A549 (cell line): ENCODE measurements at regions not wholly inside any gene's neighbourhood (a gene's known extent, or its start where the extent isn't known, plus 50 kb on each side); places are given as distances from the start of the nearest gene placed in this dataset.

Experiments used
- ATAC-seq, 2 experiments: fragments of 200-7000 bp in 1 of 2; fragments of >200 bp in 1 of 2; cut with Nextera tagmentation in 1 of 2; cut with Tn5 transposase in 1 of 2; 3 replicates each; pipeline versions ENCODE4 v1.8.0 to v1.9.1; 2018 to 2020; ENCODE audit warnings: mild to moderate bottlenecking in 1 of 2, moderate library complexity in 1 of 2
- CTCF ChIA-PET: fragments of 300-600 bp; sonication (Branson Sonifier 250); formaldehyde crosslinking; extraction: SDS; loops from one replicate; lab custom pipeline; 2021; ENCODE audit warnings: antibody characterized with exemption, inconsistent platforms; lab: Yijun Ruan, JAX
- POLR2A ChIA-PET: fragments of 350-600 bp; formaldehyde crosslinking; extraction: SDS; loops from one replicate; lab custom pipeline; 2021; ENCODE audit warnings: antibody characterized with exemption, inconsistent platforms; lab: Yijun Ruan, JAX
- DNase-seq, 2 experiments: peaks; one replicate each; pipeline versions ENCODE4 v3.0.0 to v3.0.0-alpha.2; 2011 to 2016; ENCODE audit warnings: low read depth in 1 of 2, low spot score in 1 of 2
- FAIRE-seq: peaks from 2 replicates; lab custom pipeline; 2011; peaks lifted over from hg19 to GRCh38; lab: Jason Lieb, UNC
- H3K27ac ChIP-seq, 2 experiments: fragments of >200 bp; sonication (Bioruptor Twin); formaldehyde crosslinking; 3 replicates each; pipeline ENCODE4 v1.5.1; 2016 to 2017
- H3K4me1 ChIP-seq: fragments of >200 bp; sonication (Bioruptor Twin); formaldehyde crosslinking; 3 replicates; pipeline ENCODE4 v1.6.1; 2016
- H3K4me2 ChIP-seq: fragments of >200 bp; sonication (Bioruptor Twin); formaldehyde crosslinking; 3 replicates; pipeline ENCODE4 v1.6.1; 2016
- H3K4me3 ChIP-seq: fragments of >200 bp; sonication (Bioruptor Twin); formaldehyde crosslinking; 3 replicates; pipeline ENCODE4 v1.5.1; 2016
- H3K9me3 ChIP-seq: fragments of >200 bp; sonication (Bioruptor Twin); formaldehyde crosslinking; 3 replicates; pipeline ENCODE4 v1.6.1; 2016
- CEBPB ChIP-seq, 2 experiments: fragments of >200 bp in 1 of 2; sonication (Bioruptor Twin) in 1 of 2; formaldehyde crosslinking in 1 of 2; IDR thresholded peaks; 2 replicates each; pipeline ENCODE4 v1.6.1; 2012 to 2016
- CHD4 ChIP-seq: fragments of 200-600 bp; sonication (generic); IDR thresholded peaks from 2 replicates; pipeline ENCODE4 v1.6.1; 2016; ENCODE audit warnings: antibody characterized with exemption, mild to moderate bottlenecking, borderline replicate concordance
- EHMT2 ChIP-seq: fragments of 200-600 bp; sonication (generic); IDR thresholded peaks from 2 replicates; pipeline ENCODE4 v1.6.1; 2016; ENCODE audit warnings: antibody characterized with exemption, low read depth, mild to moderate bottlenecking, moderate library complexity
- FOSL2 ChIP-seq, 2 experiments: fragments of 450-650 bp in 1 of 2; fragments of >200 bp in 1 of 2; sonication (Bioruptor Twin) in 1 of 2; formaldehyde crosslinking; IDR thresholded peaks; 2 replicates each; pipeline versions ENCODE4 v1.5.0 to v1.6.1; 2016 to 2020; ENCODE audit warnings: mild to moderate bottlenecking in 1 of 2, moderate library complexity in 1 of 2
- FOXS1 ChIP-seq: fragments of 250-450 bp; sonication (Bioruptor Pico); IDR thresholded peaks from 2 replicates; pipeline ENCODE4 v1.5.0; 2020; ENCODE audit warnings: mild to moderate bottlenecking, moderate library complexity
- HDAC2 ChIP-seq: fragments of 200-600 bp; sonication (generic); IDR thresholded peaks from 2 replicates; pipeline ENCODE4 v1.6.1; 2016
- HEYL ChIP-seq: fragments of 250-450 bp; sonication (Bioruptor Pico); IDR thresholded peaks from 2 replicates; pipeline ENCODE4 v1.8.0; 2021; ENCODE audit warnings: mild to moderate bottlenecking, moderate library complexity
- JUN ChIP-seq, 2 experiments: fragments of >200 bp; sonication (Bioruptor Twin); formaldehyde crosslinking; IDR thresholded peaks; 2 replicates in 1 of 2; 3 replicates in 1 of 2; pipeline ENCODE4 v1.6.1; 2016 to 2017
- KDM1A ChIP-seq: fragments of 200-600 bp; sonication (generic); IDR thresholded peaks from 2 replicates; pipeline ENCODE4 v1.6.1; 2016; ENCODE audit warnings: low read depth, mild to moderate bottlenecking
- MAZ ChIP-seq: fragments of 150-350 bp; IDR thresholded peaks from 2 replicates; pipeline ENCODE4 v1.6.1; 2014; ENCODE audit warnings: antibody characterized with exemption, low read depth, low read length, borderline replicate concordance
- MYC ChIP-seq: IDR thresholded peaks from 2 replicates; pipeline ENCODE4 v1.6.1; 2012; ENCODE audit warnings: mild to moderate bottlenecking, inconsistent platforms, low read length, improper control_type of control experiment, borderline replicate concordance
- NFE2L2 ChIP-seq: fragments of 150-350 bp; conservative IDR thresholded peaks from 2 replicates; pipeline ENCODE4 v1.6.1; 2014; ENCODE audit warnings: low read length
- NPAS2 ChIP-seq: fragments of 250-450 bp; sonication (Bioruptor Pico); IDR thresholded peaks from 2 replicates; pipeline ENCODE4 v1.8.0; 2022; ENCODE audit warnings: mild to moderate bottlenecking, moderate library complexity, borderline replicate concordance
- RCOR1 ChIP-seq: fragments of 150-350 bp; IDR thresholded peaks from 2 replicates; pipeline ENCODE4 v1.6.1; 2014; ENCODE audit warnings: antibody characterized with exemption, low read length, low read depth
- RFX5 ChIP-seq: fragments of 450-650 bp; IDR thresholded peaks from 2 replicates; pipeline ENCODE4 v1.7.1; 2014; ENCODE audit warnings: antibody characterized with exemption, mild to moderate bottlenecking, moderate library complexity
- RNF2 ChIP-seq: fragments of 200-600 bp; sonication (generic); IDR thresholded peaks from 2 replicates; pipeline ENCODE4 v1.6.1; 2016; ENCODE audit warnings: low read depth, mild to moderate bottlenecking, antibody characterized with exemption, moderate library complexity, borderline replicate concordance
- SMC3 ChIP-seq: fragments of >200 bp; sonication (Bioruptor Twin); formaldehyde crosslinking; IDR thresholded peaks from 3 replicates; pipeline ENCODE4 v1.6.1; 2018; ENCODE audit warnings: inconsistent platforms
- SREBF2 ChIP-seq: fragments of 450-650 bp; IDR thresholded peaks from 2 replicates; pipeline ENCODE4 v1.6.1; 2014; ENCODE audit warnings: mild to moderate bottlenecking, moderate library complexity
- TP53 ChIP-seq: fragments of 250-450 bp; sonication (Bioruptor Pico); IDR thresholded peaks from 2 replicates; pipeline ENCODE4 v1.5.0; 2021; ENCODE audit warnings: mild to moderate bottlenecking, moderate library complexity
- ZC3H11A ChIP-seq: fragments of 450-650 bp; IDR thresholded peaks from 2 replicates; pipeline ENCODE4 v1.6.1; 2014; ENCODE audit warnings: antibody characterized with exemption, mild to moderate bottlenecking
- ZFP36 ChIP-seq: fragments of 450-650 bp; IDR thresholded peaks from 2 replicates; pipeline ENCODE4 v1.6.1; 2014; ENCODE audit warnings: borderline replicate concordance; ENCODE audit not compliant: partially characterized antibody
- WGBS: methylation state at CpG from one replicate; pipeline ENCODE4 v1.1.6; 2017; ENCODE audit errors: missing lambda C conversion rate; 5-methylcytosine and 5-hydroxymethylcytosine counted together
- TF ChIP-seq, protein P1 (sequence below): fragments of 250-450 bp; sonication (Bioruptor Pico); IDR thresholded peaks from 2 replicates; pipeline ENCODE4 v1.5.0; 2020; ENCODE audit warnings: low read depth, mild to moderate bottlenecking, moderate library complexity
- TF ChIP-seq, protein P2 (sequence below): fragments of 450-650 bp; IDR thresholded peaks from 2 replicates; pipeline ENCODE4 v1.6.1; 2014; ENCODE audit warnings: antibody characterized with exemption
- TF ChIP-seq, protein P3 (sequence below): fragments of >200 bp; sonication (Bioruptor Twin); formaldehyde crosslinking; IDR thresholded peaks from 3 replicates; pipeline ENCODE4 v1.5.1; 2016
- TF ChIP-seq, protein P4 (sequence below): fragments of >200 bp; sonication (Bioruptor Twin); formaldehyde crosslinking; IDR thresholded peaks from 2 replicates; pipeline ENCODE4 v1.6.1; 2016
- TF ChIP-seq, protein P5 (sequence below): IDR thresholded peaks from 2 replicates; pipeline ENCODE4 v1.6.1; 2012; ENCODE audit warnings: low read depth, borderline replicate concordance

DNA sequence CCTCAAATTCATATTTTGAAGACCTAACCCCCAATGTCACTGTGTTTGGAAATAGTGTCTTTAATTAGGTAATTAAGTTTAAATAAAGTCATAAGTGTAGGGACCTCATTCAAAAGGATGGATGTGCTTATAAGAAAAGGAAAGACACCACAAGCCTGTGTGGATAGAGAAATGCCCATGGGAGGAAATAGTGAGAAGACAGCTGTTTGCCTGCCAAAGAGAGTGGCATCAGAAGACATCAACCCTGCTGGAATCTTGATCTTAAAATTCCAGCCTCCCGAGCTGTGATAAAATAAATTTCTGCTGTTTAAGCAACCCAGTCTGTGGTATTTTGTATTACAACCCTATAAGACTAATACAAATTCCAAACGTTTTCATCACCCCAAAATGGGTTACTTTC, 1867.9 kb upstream of the NUDT12 start:
- H3K4me1 ChIP-seq: no peaks in the 10 kb centered on the region
- 19% methylated on average over 2 of the region's 2 CpGs for WGBS
- no peak for FAIRE-seq
- TF ChIP-seq CHD4 (no peak), EHMT2 (no peak), MYC (no peak), NPAS2 (no peak), RCOR1 (no peak), ZC3H11A (no peak), KDM1A (no peak), HDAC2 (no peak), TP53 (no peak), JUN (IDR thresholded peaks at IDR 0.05) (no peak), RFX5 (no peak)
- TF ChIP-seq, protein P1, sequence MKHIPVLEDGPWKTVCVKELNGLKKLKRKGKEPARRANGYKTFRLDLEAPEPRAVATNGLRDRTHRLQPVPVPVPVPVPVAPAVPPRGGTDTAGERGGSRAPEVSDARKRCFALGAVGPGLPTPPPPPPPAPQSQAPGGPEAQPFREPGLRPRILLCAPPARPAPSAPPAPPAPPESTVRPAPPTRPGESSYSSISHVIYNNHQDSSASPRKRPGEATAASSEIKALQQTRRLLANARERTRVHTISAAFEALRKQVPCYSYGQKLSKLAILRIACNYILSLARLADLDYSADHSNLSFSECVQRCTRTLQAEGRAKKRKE (CRISPR knock-in tag): no peak
- TF ChIP-seq, protein P2, sequence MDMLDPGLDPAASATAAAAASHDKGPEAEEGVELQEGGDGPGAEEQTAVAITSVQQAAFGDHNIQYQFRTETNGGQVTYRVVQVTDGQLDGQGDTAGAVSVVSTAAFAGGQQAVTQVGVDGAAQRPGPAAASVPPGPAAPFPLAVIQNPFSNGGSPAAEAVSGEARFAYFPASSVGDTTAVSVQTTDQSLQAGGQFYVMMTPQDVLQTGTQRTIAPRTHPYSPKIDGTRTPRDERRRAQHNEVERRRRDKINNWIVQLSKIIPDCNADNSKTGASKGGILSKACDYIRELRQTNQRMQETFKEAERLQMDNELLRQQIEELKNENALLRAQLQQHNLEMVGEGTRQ: no peak
- no peak for DNase-seq
- ATAC-seq: no peak
- CTCF ChIA-PET: no interaction called here
- no peak overlapping the region for H3K4me3 ChIP-seq
- H3K27ac ChIP-seq: no peak overlapping the region
- POLR2A ChIA-PET: no interaction called here
- no peak overlapping the region for H3K4me2 ChIP-seq
- H3K9me3 ChIP-seq: no peaks in the 10 kb centered on the region

DNA sequence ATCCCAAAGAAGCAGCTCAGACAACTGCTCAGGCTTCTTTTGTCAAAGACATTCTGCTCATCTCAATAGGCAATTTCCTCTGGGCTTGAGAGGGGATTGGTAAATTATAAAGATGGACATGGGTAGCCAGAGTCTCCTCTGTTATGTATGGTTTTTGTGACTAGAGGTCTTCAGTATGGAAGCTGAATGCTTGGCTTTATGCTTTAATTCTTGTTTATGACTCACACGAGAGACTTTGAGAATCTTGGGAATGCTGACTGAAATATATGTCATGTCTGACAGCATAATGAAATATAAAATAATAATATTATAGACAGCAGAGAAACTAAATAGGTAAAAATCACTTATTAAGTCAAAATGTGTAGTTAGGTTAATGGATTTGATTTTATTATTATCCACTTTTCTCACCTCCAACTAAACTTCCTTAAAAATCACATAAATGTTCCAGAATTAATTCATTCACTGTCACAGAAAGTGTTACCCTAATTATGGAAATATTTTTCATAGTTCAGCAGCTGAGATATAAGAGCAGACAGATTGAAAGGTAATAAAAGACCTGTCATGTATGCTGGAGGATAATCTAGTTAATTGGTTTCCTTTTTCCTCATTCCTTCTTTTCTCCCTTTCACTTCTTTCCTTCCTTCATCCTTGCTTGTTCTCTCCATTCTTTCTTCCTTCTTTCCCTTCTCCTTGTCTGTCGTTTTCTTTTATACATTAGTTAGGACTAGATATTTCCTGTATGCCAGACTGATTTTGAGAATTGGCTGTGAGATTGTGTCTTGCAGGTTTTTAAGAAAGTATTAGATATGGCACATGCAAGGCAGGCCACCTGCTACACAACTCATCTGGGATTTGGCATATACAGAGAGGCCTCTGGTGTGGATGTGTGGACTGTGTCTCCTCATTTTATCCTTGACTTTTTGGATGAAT, 1866.1 kb upstream of the NUDT12 start:
- no peak for DNase-seq
- ChIA-PET CTCF (no interaction called here), POLR2A (no interaction called here)
- no peak overlapping the region for H3K4me3 ChIP-seq
- no peaks in the 10 kb centered on the region for H3K9me3 ChIP-seq
- no peak for FAIRE-seq
- H3K4me1 ChIP-seq: no peaks in the 10 kb centered on the region
- no peak overlapping the region for H3K4me2 ChIP-seq
- no peak overlapping the region for H3K27ac ChIP-seq
- WGBS: 19% methylated on average over 2 of the region's 2 CpGs
- TF ChIP-seq HEYL (CRISPR knock-in tag): no peak
- no peak for TF ChIP-seq FOSL2 (IDR thresholded peaks at IDR 0.05)
- no peak for TF ChIP-seq FOSL2 (CRISPR knock-in tag; IDR thresholded peaks at IDR 0.05)
- no peak for TF ChIP-seq EHMT2
- no peak for TF ChIP-seq MAZ
- TF ChIP-seq JUN (IDR thresholded peaks at IDR 0.05): no peak
- TF ChIP-seq ZFP36: no peak
- no peak for TF ChIP-seq NFE2L2
- TF ChIP-seq SMC3: no peak
- TF ChIP-seq, protein P3, sequence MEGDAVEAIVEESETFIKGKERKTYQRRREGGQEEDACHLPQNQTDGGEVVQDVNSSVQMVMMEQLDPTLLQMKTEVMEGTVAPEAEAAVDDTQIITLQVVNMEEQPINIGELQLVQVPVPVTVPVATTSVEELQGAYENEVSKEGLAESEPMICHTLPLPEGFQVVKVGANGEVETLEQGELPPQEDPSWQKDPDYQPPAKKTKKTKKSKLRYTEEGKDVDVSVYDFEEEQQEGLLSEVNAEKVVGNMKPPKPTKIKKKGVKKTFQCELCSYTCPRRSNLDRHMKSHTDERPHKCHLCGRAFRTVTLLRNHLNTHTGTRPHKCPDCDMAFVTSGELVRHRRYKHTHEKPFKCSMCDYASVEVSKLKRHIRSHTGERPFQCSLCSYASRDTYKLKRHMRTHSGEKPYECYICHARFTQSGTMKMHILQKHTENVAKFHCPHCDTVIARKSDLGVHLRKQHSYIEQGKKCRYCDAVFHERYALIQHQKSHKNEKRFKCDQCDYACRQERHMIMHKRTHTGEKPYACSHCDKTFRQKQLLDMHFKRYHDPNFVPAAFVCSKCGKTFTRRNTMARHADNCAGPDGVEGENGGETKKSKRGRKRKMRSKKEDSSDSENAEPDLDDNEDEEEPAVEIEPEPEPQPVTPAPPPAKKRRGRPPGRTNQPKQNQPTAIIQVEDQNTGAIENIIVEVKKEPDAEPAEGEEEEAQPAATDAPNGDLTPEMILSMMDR: no peak
- no peak for TF ChIP-seq CEBPB (IDR thresholded peaks at IDR 0.05)
- TF ChIP-seq, protein P1 (CRISPR knock-in tag): no peak
- no peak for TF ChIP-seq SREBF2
- TF ChIP-seq, protein P4, sequence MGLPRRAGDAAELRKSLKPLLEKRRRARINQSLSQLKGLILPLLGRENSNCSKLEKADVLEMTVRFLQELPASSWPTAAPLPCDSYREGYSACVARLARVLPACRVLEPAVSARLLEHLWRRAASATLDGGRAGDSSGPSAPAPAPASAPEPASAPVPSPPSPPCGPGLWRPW: no peak
- TF ChIP-seq RNF2: no peak
- TF ChIP-seq, protein P5, sequence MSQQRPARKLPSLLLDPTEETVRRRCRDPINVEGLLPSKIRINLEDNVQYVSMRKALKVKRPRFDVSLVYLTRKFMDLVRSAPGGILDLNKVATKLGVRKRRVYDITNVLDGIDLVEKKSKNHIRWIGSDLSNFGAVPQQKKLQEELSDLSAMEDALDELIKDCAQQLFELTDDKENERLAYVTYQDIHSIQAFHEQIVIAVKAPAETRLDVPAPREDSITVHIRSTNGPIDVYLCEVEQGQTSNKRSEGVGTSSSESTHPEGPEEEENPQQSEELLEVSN: no peak
- TF ChIP-seq FOXS1 (CRISPR knock-in tag): no peak
- TF ChIP-seq HDAC2: no peak
- TF ChIP-seq, protein P2: no peak
- ATAC-seq: no peak
